Kidney (tissue), 13 donors: ENCODE measurements at regions not wholly inside any gene's neighbourhood (a gene's known extent, or its start where the extent isn't known, plus 50 kb on each side); places are given as distances from the start of the nearest gene placed in this dataset.
"Not testable (repeated sequence)": the region's sequence is repeated elsewhere in the genome, so short reads cannot be mapped to it uniquely, and the experiment has no call there.

Experiments used
- DNase-seq, 5 donors: peaks; one replicate each; pipeline ENCODE4 v3.0.0-alpha.2; 2013 to 2020
- FAIRE-seq: peaks from 2 replicates; lab custom pipeline; 2012; peaks lifted over from hg19 to GRCh38; lab: Jason Lieb, UNC
- H3K27ac ChIP-seq, 2 donors: one replicate each; pipeline ENCODE4 v1.7.0; 2013; ENCODE audit warnings: low read depth in 2 of 2, low read length in 2 of 2, inconsistent platforms in 1 of 2
- H3K27me3 ChIP-seq: one replicate; pipeline ENCODE4 v1.7.1; 2013; ENCODE audit warnings: low read length, inconsistent platforms; ENCODE audit not compliant: control insufficient read depth, insufficient read depth
- H3K36me3 ChIP-seq, 3 donors: one replicate each; pipeline versions ENCODE4 v1.7.0 to v1.7.1; 2013; ENCODE audit warnings: low read length in 3 of 3, control low read depth in 1 of 3, inconsistent platforms in 1 of 3; ENCODE audit not compliant: insufficient read depth in 3 of 3, control insufficient read depth in 2 of 3
- H3K4me1 ChIP-seq, 3 donors: one replicate each; pipeline versions ENCODE4 v1.7.0 to v1.7.1; 2013; ENCODE audit warnings: low read length in 3 of 3, inconsistent platforms in 1 of 3, low read depth in 1 of 3; ENCODE audit not compliant: control insufficient read depth in 2 of 3, insufficient read depth in 2 of 3
- H3K4me3 ChIP-seq, 3 donors: one replicate each; pipeline versions ENCODE4 v1.7.0 to v1.8.1; 2013; ENCODE audit warnings: low read length in 3 of 3, control low read depth in 1 of 3, inconsistent platforms in 1 of 3
- H3K9ac ChIP-seq, 3 donors: one replicate each; pipeline versions ENCODE4 v1.7.0 to v1.7.1; 2013; ENCODE audit warnings: low read length in 3 of 3, control low read depth in 1 of 3, inconsistent platforms in 1 of 3
- H3K9me3 ChIP-seq, 3 donors: one replicate each; pipeline versions ENCODE4 v1.7.0 to v1.7.1; 2013; ENCODE audit warnings: low read length in 3 of 3, control low read depth in 1 of 3, inconsistent platforms in 1 of 3; ENCODE audit not compliant: control insufficient read depth in 2 of 3, insufficient read depth in 1 of 3
- intact Hi-C: fragments of 100-400 bp; cut with DNase I; formaldehyde crosslinking; loops from one replicate; pipeline ENCODE4 v1.11.1; 2022
- TF ChIP-seq, protein P1 (sequence below): IDR thresholded peaks from 3 replicates; pipeline ENCODE4 v1.5.1; 2012; ENCODE audit warnings: mild to moderate bottlenecking, moderate library complexity, borderline replicate concordance; ENCODE audit not compliant: insufficient read depth; ENCODE audit errors: extremely low read depth
- donor health status: control.
- donor health status: control.
- donor health status: control.
- donor health status: control.
- donor health status: control.
- donor health status: DM: yes; HTN: yes; CAD: no.
- donor health status: Normal renal cell carcinoma (clear cell type).

DNA sequence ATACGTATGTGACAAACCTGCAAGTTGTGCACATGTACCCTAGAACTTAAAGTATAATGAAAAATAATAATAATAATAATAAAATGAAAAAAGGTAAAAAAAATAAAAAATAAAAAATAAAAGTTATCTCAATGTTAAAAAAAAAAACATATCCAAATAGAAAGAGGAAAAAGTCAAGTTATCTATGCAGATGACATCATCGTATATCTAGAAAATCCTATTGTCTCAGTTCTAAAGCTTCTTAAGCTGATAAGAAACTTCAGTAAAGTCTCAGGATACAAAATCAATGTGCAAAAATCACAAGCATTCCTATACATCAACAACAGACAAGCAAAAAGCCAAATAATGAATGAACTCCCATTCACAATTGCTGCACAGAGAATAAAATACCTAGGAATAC lies 466.6 kb upstream of the PHF14 start:
- TF ChIP-seq, protein P1, sequence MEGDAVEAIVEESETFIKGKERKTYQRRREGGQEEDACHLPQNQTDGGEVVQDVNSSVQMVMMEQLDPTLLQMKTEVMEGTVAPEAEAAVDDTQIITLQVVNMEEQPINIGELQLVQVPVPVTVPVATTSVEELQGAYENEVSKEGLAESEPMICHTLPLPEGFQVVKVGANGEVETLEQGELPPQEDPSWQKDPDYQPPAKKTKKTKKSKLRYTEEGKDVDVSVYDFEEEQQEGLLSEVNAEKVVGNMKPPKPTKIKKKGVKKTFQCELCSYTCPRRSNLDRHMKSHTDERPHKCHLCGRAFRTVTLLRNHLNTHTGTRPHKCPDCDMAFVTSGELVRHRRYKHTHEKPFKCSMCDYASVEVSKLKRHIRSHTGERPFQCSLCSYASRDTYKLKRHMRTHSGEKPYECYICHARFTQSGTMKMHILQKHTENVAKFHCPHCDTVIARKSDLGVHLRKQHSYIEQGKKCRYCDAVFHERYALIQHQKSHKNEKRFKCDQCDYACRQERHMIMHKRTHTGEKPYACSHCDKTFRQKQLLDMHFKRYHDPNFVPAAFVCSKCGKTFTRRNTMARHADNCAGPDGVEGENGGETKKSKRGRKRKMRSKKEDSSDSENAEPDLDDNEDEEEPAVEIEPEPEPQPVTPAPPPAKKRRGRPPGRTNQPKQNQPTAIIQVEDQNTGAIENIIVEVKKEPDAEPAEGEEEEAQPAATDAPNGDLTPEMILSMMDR: no peak
- no peaks in the 10 kb centered on the region for H3K27me3 ChIP-seq
- FAIRE-seq (peak; percentile 63), DNase-seq (no peak)
- no peak overlapping the region for H3K4me3 ChIP-seq
- H3K36me3 ChIP-seq: no peaks in the 10 kb centered on the region
- H3K4me1 ChIP-seq: no peaks in the 10 kb centered on the region
- H3K27ac ChIP-seq: no peak overlapping the region
- H3K9me3 ChIP-seq: no peaks in the 10 kb centered on the region
- H3K9ac ChIP-seq: no peak overlapping the region
- intact Hi-C loops: no loop called here

DNA sequence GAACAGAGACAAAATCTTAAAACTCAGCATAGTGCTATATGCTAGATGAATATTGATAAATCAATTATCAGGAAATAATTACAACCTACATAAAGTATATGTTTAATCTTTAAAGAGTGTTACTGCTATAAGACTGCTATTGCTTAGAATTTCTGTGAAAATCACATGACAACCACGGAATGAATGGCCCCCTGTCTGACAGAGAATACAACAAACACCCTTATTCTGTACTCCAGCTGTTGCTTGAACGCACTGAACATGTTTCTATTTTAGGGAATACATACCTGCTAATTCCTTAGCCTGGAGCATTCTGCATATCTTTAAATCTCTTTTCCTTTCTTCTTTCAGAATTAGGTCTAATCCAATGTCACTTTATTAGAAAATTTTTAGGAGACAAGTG lies 452.4 kb upstream of the PHF14 start:
- Histone ChIP-seq H3K27me3 (no peaks in the 10 kb centered on the region), H3K4me3 (no peak overlapping the region), H3K36me3 (no peaks in the 10 kb centered on the region), H3K9ac (no peak overlapping the region), H3K27ac (no peak overlapping the region), H3K9me3 (no peaks in the 10 kb centered on the region), H3K4me1 (no peaks in the 10 kb centered on the region)
- FAIRE-seq (no peak), DNase-seq (no peak)
- intact Hi-C loops: no loop called here
- TF ChIP-seq, protein P1: no peak

DNA sequence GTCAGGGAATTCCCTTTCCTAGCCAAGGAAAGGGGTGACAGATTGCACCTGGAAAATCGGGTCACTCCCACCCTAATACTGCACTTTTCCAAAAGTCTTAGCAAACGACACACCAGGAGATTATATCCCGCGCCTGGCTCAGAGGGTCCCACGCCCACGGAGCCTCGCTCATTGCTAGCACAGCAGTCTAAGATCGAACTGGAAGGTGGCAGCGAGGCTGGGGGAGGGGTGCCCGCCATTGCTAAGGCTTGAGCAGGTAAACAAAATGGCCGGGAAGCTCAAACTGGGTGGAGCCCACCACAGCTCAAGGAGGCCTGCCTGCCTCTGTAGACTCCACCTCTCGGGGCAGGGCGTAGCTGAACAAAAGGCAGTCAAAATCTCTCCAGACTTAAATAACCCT lies 440.2 kb upstream of the PHF14 start:
- intact Hi-C loops, H3K27ac ChIP-seq, H3K27me3 ChIP-seq, H3K36me3 ChIP-seq, H3K4me1 ChIP-seq, DNase-seq, H3K4me3 ChIP-seq, H3K9me3 ChIP-seq, H3K9ac ChIP-seq, FAIRE-seq: not testable (repeated sequence)

DNA sequence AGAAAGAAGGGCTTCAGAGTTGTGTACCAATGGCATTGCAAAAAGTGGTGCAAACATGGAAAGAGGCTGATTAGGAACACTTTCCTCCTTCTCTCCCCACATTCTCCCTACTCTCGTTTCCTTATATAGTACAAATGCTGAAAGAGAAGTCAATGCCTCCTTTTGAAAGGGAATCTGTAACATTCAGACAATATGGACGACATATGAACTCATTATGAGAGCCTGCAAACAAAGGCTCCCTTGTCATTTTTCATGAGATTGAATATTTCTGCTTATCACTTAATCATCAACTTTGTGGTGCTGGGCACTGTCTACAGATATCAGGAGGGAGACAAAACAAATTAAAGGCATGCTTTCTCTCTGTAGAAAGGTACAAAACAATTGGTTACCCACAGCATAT lies 437.1 kb upstream of the PHF14 start:
- no peak for DNase-seq
- no peak overlapping the region for H3K4me3 ChIP-seq
- no peak for FAIRE-seq
- TF ChIP-seq, protein P1: no peak
- no peak overlapping the region for H3K9ac ChIP-seq
- intact Hi-C loops: no loop called here
- no peaks in the 10 kb centered on the region for H3K4me1 ChIP-seq
- H3K27me3 ChIP-seq: no peaks in the 10 kb centered on the region
- no peaks in the 10 kb centered on the region for H3K36me3 ChIP-seq
- H3K9me3 ChIP-seq: no peaks in the 10 kb centered on the region
- H3K27ac ChIP-seq: no peak overlapping the region
